Activated CD8-positive, alpha-beta memory T cell treated with anti-CD3 and anti-CD28 coated beads, Interleukin-2, amount 50 U/mL, for 24 hours (primary cell): ENCODE measurements at regions not wholly inside any gene's neighbourhood (a gene's known extent, or its start where the extent isn't known, plus 50 kb on each side); places are given as distances from the start of the nearest gene placed in this dataset.

Source experiments
- DNase-seq: peaks from one replicate; pipeline ENCODE4 v3.0.0-alpha.2; 2020; ENCODE audit errors: extremely low read depth

- no peak for DNase-seq
Observed at GRCh38 chr4:14681330-14681729, 321.0 kb upstream of the CPEB2 start.

- no peak for DNase-seq
Observed at GRCh38 chr4:14693728-14694127, 308.6 kb upstream of the CPEB2 start.

- no peak for DNase-seq
Observed at GRCh38 chr4:14695095-14695845, 307.0 kb upstream of the CPEB2 start.

GRCh38 chr4:14700083-14700482 lies 302.2 kb upstream of the CPEB2 start:
- DNase-seq, result no peak

- no peak for DNase-seq
Observed at GRCh38 chr4:14700544-14700943, 301.7 kb upstream of the CPEB2 start.

- no peak for DNase-seq
Observed at GRCh38 chr4:14701389-14701788, 300.9 kb upstream of the CPEB2 start.

GRCh38 chr4:14701896-14702295 lies 300.4 kb upstream of the CPEB2 start:
- DNase-seq, result no peak

- DNase-seq, result no peak
Observed at GRCh38 chr4:14708574-14708973, 293.7 kb upstream of the CPEB2 start.

GRCh38 chr4:14711259-14711658 lies 291.0 kb upstream of the CPEB2 start:
- no peak for DNase-seq

- DNase-seq, result no peak
Observed at GRCh38 chr4:14716691-14717090, 285.6 kb upstream of the CPEB2 start.

- DNase-seq, result no peak
Observed at GRCh38 chr4:14719053-14719452, 283.2 kb upstream of the CPEB2 start.

GRCh38 chr4:14726441-14726840 lies 275.8 kb upstream of the CPEB2 start:
- no peak for DNase-seq

GRCh38 chr4:14726877-14727361 lies 275.4 kb upstream of the CPEB2 start:
- no peak for DNase-seq

- no peak for DNase-seq
Observed at GRCh38 chr4:14729282-14730000, 272.8 kb upstream of the CPEB2 start.

GRCh38 chr4:14742054-14742453 lies 260.2 kb upstream of the CPEB2 start:
- DNase-seq, result no peak

GRCh38 chr4:14743172-14743571 lies 259.1 kb upstream of the CPEB2 start:
- no peak for DNase-seq

- DNase-seq, result no peak
Observed at GRCh38 chr4:14743601-14744000, 258.7 kb upstream of the CPEB2 start.

- no peak for DNase-seq
Observed at GRCh38 chr4:14744346-14744745, 257.9 kb upstream of the CPEB2 start.

- no peak for DNase-seq
Observed at GRCh38 chr4:14749910-14750309, 252.4 kb upstream of the CPEB2 start.

GRCh38 chr4:14752341-14753046 lies 249.8 kb upstream of the CPEB2 start:
- DNase-seq, result no peak

- no peak for DNase-seq
Observed at GRCh38 chr4:14767142-14767541, 235.1 kb upstream of the CPEB2 start.

GRCh38 chr4:14768449-14768848 lies 233.8 kb upstream of the CPEB2 start:
- DNase-seq, result no peak

- no peak for DNase-seq
Observed at GRCh38 chr4:14769993-14770392, 232.3 kb upstream of the CPEB2 start.
